BJ (cell line): ENCODE measurements at regions not wholly inside any gene's neighbourhood (a gene's known extent, or its start where the extent isn't known, plus 50 kb on each side); places are given as distances from the start of the nearest gene placed in this dataset.
"Not testable (repeated sequence)": the region's sequence is repeated elsewhere in the genome, so short reads cannot be mapped to it uniquely, and the experiment has no call there.

Source experiments
- CTCF ChIA-PET: fragments of 350-600 bp; formaldehyde crosslinking; extraction: SDS; loops from one replicate; lab custom pipeline; 2021; ENCODE audit warnings: antibody characterized with exemption, inconsistent platforms; lab: Yijun Ruan, JAX
- POLR2A ChIA-PET: fragments of 300-600 bp; sonication (Branson Sonifier 250); formaldehyde crosslinking; extraction: SDS; loops from one replicate; lab custom pipeline; 2021; ENCODE audit warnings: antibody characterized with exemption; lab: Charles Lee
- DNase-seq: peaks from one replicate; pipeline ENCODE4 v3.0.0-alpha.2; 2011; ENCODE audit warnings: low read depth
- H3K27me3 ChIP-seq: 2 replicates; pipeline ENCODE4 v1.6.0; 2011; ENCODE audit warnings: low read length; ENCODE audit not compliant: control insufficient read depth, insufficient read depth
- H3K36me3 ChIP-seq: 2 replicates; pipeline ENCODE4 v1.5.1; 2011; ENCODE audit warnings: low read length; ENCODE audit not compliant: control insufficient read depth, insufficient read depth
- H3K4me3 ChIP-seq: 2 replicates; pipeline ENCODE4 v1.5.1; 2011; ENCODE audit warnings: low read depth, mild to moderate bottlenecking, control low read depth, low read length
- CTCF ChIP-seq: IDR thresholded peaks from 2 replicates; pipeline ENCODE4 v1.5.1; 2011; ENCODE audit warnings: low read depth, mild to moderate bottlenecking, control low read depth, inconsistent platforms, low read length, moderate library complexity; ENCODE audit not compliant: insufficient read depth

- CTCF ChIA-PET, DNase-seq, H3K36me3 ChIP-seq, H3K4me3 ChIP-seq, H3K27me3 ChIP-seq, POLR2A ChIA-PET: not testable (repeated sequence)
Measured at GRCh38 chrX:141520750-141521149, 63.8 kb downstream of the SPANXA1 start.

- POLR2A ChIA-PET, CTCF ChIA-PET, H3K4me3 ChIP-seq, DNase-seq, H3K36me3 ChIP-seq, H3K27me3 ChIP-seq: not testable (repeated sequence)
Measured at GRCh38 chrX:141475788-141476187, 108.8 kb downstream of the SPANXA1 start.

- DNase-seq: peak; percentile 0
- ChIA-PET CTCF (no interaction called here), POLR2A (no interaction called here)
- Histone ChIP-seq H3K27me3 (no peaks in the 10 kb centered on the region), H3K4me3 (no peak overlapping the region), H3K36me3 (no peaks in the 10 kb centered on the region)
- no peak for TF ChIP-seq CTCF
Measured at GRCh38 chrX:141469469-141469868, 115.1 kb downstream of the SPANXA1 start.

- TF ChIP-seq CTCF: no peak
- Histone ChIP-seq H3K27me3 (no peaks in the 10 kb centered on the region), H3K36me3 (no peaks in the 10 kb centered on the region), H3K4me3 (no peak overlapping the region)
- CTCF ChIA-PET: interaction anchor here (1.7 kb wide), 1 partner anchor 15 kb away, joined by 5 read pairs; no protein-coding TSS in a partner anchor
- POLR2A ChIA-PET: interaction anchor here (0.6 kb wide), 1 partner anchor 173 kb away, joined by 3 read pairs; no protein-coding TSS in a partner anchor
- DNase-seq: peak; percentile 23
Measured at GRCh38 chrX:141468940-141469339, 115.6 kb downstream of the SPANXA1 start.

GRCh38 chrX:141467442-141467841, 117.1 kb downstream of the SPANXA1 start:
- no peak for DNase-seq
- Histone ChIP-seq H3K27me3 (no peaks in the 10 kb centered on the region), H3K4me3 (no peak overlapping the region), H3K36me3 (no peaks in the 10 kb centered on the region)
- CTCF ChIA-PET: interaction anchor here (1.7 kb wide), 1 partner anchor 13 kb away, joined by 5 read pairs; no protein-coding TSS in a partner anchor
- no peak for TF ChIP-seq CTCF
- POLR2A ChIA-PET: no interaction called here

GRCh38 chrX:141455103-141455502, 129.4 kb downstream of the SPANXA1 start:
- ChIA-PET CTCF (interaction anchor here (1.2 kb wide), 1 partner anchor 13 kb away, joined by 5 read pairs; no protein-coding TSS in a partner anchor), POLR2A (no interaction called here)
- H3K36me3 ChIP-seq: no peaks in the 10 kb centered on the region
- H3K4me3 ChIP-seq: no peak overlapping the region
- no peak for DNase-seq
- no peak for TF ChIP-seq CTCF
- H3K27me3 ChIP-seq: no peaks in the 10 kb centered on the region
